ENCODE measurements at regions not wholly inside any gene's neighbourhood (a gene's known extent, or its start where the extent isn't known, plus 50 kb on each side); places are given as distances from the start of the nearest gene placed in this dataset.
"Not testable (repeated sequence)": the region's sequence is repeated elsewhere in the genome, so short reads cannot be mapped to it uniquely, and the experiment has no call there.

DNA sequence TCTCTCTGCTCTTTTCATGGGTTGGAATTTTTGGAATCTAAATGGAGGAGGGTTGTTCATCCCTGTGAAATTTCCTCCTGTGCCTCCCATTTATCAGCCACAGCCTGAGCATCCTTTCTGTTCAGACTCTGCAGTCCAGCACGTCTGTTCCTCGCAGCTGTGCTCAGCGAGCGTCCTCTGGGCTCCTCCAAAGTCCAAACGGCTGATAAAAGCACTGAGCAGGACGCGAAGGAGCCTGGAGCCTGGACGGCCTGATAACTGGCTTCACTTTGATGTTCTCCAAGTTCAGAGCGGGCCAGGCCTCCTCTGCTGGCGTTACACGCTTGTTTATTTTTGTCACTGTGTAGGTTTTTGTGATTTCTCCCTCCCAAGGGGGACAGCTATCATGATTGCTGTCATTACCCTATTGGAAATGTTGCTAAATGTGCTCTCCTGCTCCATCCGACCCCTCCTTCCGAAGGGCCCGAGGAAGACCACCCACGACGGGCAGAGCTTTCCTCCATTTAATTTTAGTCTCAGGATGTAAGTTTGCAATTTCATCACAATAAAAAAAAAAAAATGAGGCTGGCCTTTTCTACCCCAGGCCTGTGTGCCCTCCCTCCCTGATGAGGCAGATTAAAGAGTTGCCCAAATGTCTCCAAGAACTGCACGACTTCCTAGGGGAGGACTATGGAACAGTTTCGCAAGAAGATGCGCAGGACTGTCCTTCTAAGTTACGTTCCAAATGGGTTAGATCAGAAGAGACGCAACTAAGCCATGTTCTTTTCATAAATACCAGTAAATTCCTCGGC, 290.5 kb upstream of the FOXF1 start:
- no peak for DNase-seq

- no peak for DNase-seq
These were observed 289.8 kb upstream of the FOXF1 start for GRCh38 chr16:86220561-86220960.

DNA sequence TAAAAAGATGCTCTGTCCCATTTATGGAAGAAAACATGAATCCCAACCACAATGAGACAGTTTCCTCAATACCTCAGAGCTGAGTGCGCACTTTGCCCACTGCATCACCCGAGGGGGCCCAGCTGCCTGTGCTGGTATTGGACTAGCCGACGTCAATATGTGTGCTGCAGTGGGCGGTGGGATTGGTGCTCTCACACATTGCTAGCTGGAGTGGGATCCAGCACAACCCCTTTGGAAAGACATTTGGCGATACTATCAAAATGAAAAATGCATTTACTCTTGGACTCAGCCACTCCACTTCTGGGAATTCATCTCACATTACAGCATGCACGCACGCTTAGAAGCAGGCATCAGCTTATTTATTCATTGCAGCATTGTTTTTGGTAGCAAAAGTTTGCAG, 289.2 kb upstream of the FOXF1 start:
- no peak for DNase-seq

DNA sequence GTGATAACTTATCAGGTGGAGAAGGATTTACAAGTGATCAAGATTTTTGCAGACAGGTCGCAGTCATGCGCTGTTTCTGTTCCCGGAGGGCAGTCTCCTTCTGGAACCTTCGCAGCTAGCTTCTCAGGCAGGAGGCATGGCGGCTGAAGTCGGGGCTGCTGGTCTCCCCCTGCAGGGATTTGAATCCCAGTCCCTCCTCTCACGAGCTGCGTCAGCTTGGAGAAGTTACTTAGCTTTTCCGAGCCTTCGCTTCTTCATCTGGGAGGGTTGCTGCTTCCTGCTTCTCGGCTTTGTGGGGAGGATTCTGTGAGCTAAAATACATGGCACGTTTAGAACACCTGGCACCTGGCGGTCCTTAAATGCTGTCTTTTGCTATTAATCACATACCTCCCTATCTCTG, 287.8 kb upstream of the FOXF1 start:
- DNase-seq = no peak

DNA sequence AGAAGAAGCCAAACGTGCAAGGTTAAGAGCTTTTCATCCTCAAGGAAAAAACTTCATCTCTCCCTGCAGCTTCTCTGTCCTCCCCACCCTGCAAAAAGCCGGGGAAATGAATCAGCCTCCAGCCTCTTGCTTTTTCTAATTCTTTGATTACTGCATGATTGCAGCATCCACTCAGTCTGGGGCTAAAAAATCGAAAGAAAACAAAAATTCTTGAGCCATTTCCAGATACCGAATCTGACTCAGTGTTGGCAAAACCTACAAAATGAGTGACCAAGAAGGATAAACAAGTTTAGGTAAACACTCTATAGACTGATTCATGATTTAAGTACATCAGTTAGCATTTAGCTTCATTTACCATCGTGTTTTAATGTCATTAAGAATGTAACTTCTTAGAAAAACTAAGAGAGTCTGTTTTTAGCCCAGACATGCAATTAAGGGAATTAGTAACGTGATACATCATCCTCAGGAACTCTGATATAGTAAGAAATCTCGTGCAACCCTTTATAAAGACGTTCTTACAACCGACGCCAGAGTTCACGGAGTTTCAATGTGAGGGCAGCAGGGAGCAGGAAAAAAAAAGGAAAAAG, 287.3 kb upstream of the FOXF1 start:
- no peak for DNase-seq

DNA sequence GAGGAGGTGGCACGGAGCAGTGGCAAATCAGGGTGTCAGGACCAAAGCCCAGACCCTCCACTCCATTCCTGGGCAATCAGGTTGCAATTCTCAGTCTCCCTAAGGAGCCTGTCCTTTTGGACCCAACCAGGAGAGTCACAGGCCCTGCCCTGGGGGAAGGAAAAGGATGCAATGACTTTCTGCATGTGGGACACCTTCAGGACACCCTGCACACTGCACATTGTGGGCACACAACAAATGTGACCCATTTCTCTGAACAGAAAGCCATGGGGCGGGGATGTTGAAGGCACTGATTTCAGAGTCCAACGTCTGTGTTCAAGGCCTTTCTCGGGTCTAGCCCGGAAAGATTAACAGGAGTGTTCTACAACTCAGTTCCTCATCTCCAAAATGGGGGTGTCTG, 286.2 kb upstream of the FOXF1 start:
- DNase-seq = no peak

DNA sequence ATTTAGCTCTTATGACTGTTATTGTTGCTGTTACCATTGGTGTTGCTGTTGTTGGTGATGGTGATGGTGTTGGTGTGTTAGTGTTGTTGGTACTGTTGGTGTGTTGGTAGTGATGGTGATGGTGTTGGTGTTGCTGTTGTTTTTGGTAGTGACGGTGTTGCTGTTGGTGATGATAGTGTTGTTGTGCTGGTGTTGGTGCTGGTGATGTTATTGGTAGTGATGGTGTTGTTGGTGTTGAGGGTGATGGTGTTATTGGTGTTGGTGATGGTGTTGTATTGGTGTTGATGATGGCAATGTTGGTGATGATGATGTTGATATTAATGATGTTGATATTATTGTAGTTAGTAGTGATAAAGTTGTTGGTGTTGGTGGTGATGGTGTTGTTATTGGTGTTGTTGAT, 285.7 kb upstream of the FOXF1 start:
- no peak for DNase-seq

- DNase-seq = no peak
These were observed 284.4 kb upstream of the FOXF1 start for GRCh38 chr16:86225905-86226371.

GRCh38 chr16:86227041-86227440, 283.3 kb upstream of the FOXF1 start:
- no peak for DNase-seq

DNA sequence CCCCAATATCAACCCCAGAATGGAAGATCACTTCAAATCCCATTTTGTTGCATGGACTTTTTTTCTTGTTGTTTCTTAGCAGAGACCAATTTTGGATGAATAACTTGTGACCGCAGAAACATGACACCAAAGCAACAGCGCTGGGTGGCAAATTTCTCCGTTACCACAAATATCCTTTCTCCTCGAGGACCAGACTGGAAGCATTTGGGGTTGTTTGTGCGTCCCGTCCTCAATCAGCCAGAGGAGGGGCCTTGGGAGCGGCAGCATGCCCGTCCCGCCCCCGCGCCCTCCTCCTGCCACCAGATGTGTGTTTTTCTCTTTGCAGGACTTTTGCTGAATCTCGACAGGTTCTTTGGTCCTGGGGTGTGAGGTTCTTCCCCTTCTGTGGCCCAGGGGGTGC, 282.5 kb upstream of the FOXF1 start:
- DNase-seq = no peak

- DNase-seq = no peak
These were observed 281.6 kb upstream of the FOXF1 start for GRCh38 chr16:86228713-86229112.

GRCh38 chr16:86229283-86229682, 281.0 kb upstream of the FOXF1 start:
- no peak for DNase-seq

DNA sequence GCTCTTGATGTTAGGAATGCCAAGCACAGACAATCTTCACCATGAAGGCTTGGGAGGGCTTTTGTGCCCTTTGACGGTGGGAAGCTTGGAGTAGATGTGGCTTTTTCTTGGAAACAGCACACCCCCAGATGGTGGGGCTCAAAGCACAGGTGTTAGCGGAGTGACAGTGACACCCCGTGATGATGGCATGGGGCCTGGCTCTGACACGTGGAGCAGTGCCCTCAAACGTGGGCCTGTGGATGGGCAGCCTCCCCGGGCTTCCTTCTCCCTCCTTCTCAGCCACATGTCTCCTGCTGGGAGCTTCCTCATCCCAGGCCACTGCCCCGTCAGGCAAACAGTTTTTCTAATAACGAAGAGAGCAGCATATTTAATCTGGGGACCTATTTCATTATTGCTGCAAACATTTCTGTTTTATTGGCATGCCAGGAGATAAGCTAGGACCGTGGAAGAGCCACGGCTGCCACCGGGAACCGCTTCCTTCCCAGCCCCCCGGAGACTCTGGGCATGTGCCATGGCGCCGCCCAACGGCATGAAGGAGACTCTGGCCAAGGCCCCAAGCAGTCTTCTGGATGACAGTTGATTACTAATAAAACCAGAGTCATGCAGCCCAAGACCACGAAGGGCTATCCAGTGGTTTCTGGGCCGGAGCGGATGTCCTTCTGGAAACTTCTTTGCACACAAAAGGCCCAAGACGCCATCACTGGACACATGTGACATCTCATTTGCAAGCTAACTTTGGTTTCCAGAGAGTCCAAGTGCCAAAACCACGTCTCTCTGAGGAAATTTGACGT, 280.3 kb upstream of the FOXF1 start:
- DNase-seq = no peak

DNA sequence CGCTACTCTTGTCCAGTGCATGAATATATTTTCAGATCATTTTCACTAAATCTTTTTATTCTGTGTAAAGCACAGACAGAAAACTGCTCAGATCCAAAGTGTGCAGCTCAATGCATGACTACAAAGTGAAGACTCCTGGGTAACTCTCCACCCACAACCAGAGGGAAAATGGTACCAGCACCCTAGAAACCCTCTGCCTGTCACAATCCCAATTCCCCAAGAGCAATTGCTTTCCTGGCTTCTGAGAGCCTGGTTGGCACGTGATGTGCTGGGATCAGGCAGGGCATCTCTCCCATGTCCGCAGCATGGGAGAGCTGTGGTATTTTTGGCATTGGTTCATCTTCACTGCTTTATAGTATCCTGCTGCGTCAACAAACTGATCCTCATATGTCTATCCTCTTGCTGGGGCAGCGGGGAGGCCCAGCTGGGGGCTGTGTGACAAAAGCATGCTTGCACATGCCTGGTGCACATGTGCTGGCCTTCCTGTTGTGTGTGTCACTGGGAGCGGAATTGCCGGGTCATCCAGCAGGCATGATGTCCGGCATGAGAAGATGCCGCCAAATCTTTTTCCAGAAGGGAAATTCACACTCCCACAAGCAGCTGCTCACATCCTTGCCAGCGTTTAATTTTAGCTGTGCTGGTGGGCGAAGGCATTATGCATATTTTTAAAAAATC, 278.9 kb upstream of the FOXF1 start:
- no peak for DNase-seq

DNA sequence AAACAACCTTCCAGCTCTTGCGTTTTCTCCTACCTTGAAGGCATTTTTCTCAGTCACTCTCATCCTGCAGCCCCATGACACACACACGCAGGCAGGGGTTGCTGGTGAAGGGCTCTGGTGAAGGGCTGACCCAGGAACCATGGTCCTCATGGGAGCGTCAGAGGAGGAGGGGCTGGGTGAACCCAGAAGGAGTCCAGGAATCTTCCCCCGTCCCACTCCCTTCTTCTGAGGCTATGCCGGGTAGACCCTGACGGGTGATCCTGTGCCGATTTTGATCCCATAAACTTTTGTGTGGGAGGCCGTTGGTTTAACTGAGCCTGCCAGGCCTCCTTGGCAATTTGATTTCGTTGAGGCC, 278.4 kb upstream of the FOXF1 start:
- no peak for DNase-seq

DNA sequence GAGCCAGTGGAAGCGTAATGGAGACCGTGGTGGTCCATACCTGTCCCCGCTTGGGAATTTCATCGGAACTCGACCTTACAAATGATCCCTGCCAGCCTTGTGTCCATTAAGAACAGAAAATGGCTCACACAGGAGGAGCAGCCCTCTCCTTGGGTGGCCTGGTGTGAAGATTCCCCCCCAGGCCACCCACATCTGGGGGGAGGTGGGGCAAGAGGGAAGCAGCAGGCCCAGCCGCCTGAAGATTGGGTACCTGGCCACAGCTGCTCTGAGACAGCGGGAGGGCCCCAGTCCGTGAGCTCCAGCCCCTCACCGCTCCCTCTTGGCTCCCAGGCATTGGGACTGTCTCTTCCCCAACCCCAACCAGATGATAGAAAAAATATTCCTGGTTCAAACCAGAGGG, 277.8 kb upstream of the FOXF1 start:
- no peak for DNase-seq

DNA sequence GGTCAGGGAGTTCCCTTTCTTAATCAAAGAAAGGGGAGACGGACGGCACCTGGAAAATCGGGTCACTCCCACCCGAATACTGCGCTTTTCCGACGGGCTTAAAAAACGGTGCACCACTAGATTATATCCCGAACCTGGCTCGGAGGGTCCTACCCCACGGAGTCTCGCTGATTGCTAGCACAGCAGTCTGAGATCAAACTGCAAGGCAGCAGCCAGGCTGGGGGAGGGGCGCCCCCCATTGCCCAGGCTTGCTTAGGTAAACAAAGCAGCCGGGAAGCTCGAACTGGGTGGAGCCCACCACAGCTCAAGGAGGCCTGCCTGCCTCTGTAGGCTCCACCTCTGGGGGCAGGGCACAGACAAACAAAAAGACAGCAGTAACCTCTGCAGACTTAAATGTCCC, 276.8 kb upstream of the FOXF1 start:
- DNase-seq = not testable (repeated sequence)

DNA sequence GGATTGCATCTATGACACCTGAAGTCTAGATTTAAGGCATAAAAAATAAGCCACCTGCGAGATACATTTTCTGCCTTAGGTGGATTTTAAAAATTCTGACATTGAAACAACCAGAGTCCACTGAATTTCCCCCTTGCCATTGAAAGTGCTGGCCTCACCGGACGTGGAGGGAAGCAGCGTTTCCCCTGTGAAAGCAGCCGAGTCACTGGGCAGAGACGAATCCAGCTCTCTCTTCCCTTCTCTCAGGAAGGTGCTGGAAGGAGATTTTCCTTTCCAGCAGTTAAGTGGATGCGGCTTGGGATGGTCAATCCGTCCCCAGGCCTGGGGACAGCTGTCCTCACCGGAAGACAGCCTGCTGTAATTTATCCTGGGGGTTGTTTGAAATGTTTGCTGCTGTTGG, 270.9 kb upstream of the FOXF1 start:
- DNase-seq = no peak

DNA sequence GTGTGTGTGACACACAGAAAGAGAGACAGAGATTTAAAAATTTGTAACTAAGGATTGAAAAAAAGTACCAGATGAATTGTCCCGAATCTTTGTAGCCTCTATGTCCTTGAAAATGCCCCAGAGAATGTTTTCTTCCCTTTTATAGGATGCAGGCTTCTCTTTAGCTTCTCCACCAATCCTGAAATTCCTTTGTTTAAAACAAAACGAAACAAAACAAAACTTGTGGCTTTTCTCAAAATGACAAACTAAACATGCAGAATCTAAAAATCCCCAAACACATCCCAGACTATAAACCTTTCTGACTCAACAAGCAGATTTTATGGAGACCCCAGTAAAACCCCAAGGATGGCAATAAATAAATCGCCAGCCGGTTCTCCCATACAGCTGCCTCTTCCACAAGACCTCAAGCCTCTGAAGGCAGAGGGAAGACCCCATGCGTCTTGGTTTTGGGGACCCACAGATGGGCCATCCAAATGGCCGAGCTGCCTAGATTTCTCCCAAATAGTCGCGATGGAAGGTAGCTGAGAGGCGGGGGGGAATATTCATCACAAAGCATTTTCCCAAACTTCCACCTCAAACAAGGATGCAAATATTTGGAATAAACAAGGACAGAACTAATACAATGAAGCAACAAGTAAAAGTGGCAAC, 269.5 kb upstream of the FOXF1 start:
- DNase-seq = no peak

GRCh38 chr16:86241681-86242080, 268.6 kb upstream of the FOXF1 start:
- DNase-seq = no peak

DNA sequence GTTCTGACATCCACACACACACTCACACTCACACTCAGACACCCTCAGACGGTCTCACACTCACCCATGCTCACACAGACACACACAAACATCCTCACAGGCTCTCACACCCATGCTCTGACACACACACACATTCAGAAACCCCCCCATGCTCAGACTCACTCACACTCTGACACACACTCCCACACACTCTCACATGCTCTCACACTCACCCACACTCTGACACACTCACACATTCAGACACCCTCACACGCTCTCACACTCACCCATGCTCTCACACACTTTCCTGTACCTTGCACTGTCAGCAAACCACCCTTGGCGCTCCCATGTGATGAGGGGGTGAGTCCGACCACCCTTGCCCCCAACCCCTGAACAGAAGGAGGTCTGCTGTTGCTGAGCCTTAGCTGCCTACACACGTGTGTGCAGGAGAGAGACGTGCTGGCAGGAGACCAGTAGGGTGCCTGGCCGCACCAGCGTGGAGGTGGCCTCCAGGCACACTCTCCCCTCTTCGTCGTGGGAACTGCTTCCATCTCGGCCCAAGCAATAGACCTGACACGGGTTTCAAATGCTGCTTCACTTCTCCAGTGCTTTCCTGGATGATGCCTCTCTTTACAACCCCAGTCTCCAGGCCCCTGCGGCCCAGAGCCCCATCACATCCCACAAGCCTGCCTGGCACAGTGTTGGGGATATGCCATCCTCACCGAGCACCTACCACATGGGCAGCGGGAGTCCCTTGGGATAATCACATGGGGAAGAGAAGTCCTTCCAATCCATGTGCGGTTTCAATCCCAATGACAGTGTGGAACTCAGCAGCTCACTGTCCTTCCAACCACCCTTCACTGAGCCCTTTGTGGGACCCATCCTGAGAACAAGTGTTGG, 267.8 kb upstream of the FOXF1 start:
- no peak for DNase-seq

DNA sequence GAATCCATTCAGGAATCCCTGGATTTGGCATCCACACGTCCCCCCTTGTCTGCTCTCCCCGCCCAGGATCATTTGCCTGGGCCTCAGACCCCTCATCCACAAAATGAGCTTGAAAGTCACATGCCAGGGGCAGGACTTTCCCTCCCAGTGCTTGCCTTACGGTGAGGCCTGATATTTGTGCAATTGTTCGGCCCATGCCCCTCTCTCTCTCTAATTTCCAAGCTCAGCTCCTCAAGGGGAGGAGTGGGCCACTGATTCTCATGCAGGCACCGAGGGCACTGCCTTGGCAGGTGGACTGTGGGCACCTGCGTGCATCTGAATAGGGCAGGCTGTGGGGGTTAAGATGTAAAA, 267.2 kb upstream of the FOXF1 start:
- DNase-seq = no peak

All from activated CD8-positive, alpha-beta memory T cell treated with anti-CD3 and anti-CD28 coated beads, Interleukin-2, amount 50 U/mL, for 4 hours (primary cell).